GM19238 (cell line): ENCODE measurements at regions not wholly inside any gene's neighbourhood (a gene's known extent, or its start where the extent isn't known, plus 50 kb on each side); places are given as distances from the start of the nearest gene placed in this dataset.

ENCODE experiments used
- DNase-seq: peaks from one replicate; pipeline ENCODE4 v3.0.0; 2011; ENCODE audit warnings: low spot score; ENCODE audit not compliant: insufficient read length

GRCh38 chr1:221888801-221889200 lies 146.9 kb upstream of the DUSP10 start:
- no peak for DNase-seq

DNA sequence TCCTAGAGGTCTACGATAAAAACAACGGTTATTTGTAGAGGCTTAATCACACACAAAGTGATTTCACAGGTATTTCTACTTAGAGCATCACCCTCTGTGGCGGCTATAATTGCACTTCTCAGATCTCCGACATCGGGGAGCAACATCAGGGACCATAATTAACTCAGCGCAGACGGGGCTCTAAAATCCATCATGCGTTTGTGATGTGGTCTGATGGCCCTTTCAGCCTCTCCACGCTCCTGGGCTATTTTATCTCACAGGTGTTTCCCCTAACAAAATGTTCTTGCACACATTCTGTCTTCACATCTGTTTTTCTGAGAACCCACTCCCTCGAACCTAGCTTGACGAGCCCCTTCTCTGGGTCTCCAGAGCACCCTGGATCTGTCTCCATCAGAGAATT lies 146.3 kb upstream of the DUSP10 start:
- no peak for DNase-seq

GRCh38 chr1:221887758-221888157 lies 145.9 kb upstream of the DUSP10 start:
- no peak for DNase-seq

DNA sequence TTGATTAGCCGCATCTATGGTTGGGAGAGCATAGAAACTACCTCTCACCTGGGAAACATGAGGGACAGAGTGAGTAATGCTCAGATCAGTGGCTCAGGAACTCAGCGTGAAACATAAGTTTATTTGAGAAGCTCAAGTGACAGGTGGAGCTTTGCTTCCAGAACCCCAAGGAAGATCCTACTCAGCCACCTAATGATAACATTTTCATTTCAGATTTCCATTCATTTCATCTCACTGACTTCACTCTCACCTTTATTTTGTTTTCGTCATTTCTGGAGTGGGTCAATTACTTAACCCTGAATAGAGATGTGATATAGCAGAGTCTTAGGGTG lies 145.5 kb upstream of the DUSP10 start:
- DNase-seq, result no peak

GRCh38 chr1:221886743-221887414 lies 145.0 kb upstream of the DUSP10 start:
- no peak for DNase-seq

- DNase-seq, result no peak
Observed at GRCh38 chr1:221886311-221886710, 144.4 kb upstream of the DUSP10 start.

- no peak for DNase-seq
Observed at GRCh38 chr1:221884821-221885220, 142.9 kb upstream of the DUSP10 start.

- DNase-seq, result no peak
Observed at GRCh38 chr1:221881805-221882581, 140.1 kb upstream of the DUSP10 start.

- no peak for DNase-seq
Observed at GRCh38 chr1:221880182-221880581, 138.3 kb upstream of the DUSP10 start.

DNA sequence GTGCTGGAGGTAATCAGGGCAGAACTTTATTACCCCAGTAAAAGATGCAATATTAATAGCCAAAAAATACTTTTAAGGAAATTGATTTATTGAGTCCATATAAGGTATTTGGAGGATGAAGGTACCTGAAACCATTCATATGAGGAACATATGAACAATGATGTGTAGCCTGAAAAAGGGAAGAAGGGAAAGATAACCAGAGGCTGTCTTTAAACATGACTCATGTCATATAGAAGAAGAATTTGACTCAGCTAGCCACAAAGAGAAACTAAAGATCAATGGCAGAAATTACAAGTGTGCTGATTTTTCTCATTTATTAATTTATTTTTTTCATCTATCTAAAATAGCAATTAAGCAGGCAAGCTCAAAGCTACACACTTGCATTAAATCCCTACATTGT lies 136.2 kb upstream of the DUSP10 start:
- no peak for DNase-seq

DNA sequence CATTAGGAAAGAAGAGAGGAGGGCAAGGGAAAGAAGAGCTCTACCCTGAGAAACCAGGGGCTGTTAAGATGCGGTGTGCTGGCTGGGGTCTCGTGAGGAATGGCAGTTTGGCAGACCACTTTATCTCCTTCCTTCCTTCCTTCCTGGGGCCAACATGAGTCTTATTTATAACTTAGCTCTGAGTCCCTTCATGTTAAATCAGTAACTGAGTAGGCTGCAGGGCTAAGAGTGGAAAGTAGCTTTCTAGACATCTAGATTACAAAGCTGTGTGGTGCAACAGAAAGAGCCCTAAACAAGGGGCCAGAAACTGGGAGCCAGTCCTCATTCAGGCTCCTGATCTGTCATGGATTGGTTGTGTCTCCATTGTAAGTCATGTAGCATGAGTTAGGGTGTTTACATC lies 135.4 kb upstream of the DUSP10 start:
- DNase-seq, result no peak

DNA sequence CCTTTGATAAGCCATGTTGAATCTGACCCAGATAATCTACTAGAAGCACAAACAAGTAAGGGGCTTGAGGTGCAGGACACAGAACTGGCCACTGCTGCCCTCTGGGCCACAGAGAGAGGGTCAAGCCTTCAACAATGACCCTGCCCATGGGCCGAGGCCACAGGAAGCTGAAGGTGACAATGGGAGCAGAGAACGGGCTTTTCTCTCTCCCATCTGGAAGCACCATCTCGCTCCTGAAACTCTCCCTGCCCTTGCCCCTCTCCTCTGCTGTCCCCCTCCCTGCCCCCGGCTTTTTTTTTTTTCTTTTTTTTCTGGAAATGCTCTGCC lies 133.1 kb upstream of the DUSP10 start:
- DNase-seq, result no peak

DNA sequence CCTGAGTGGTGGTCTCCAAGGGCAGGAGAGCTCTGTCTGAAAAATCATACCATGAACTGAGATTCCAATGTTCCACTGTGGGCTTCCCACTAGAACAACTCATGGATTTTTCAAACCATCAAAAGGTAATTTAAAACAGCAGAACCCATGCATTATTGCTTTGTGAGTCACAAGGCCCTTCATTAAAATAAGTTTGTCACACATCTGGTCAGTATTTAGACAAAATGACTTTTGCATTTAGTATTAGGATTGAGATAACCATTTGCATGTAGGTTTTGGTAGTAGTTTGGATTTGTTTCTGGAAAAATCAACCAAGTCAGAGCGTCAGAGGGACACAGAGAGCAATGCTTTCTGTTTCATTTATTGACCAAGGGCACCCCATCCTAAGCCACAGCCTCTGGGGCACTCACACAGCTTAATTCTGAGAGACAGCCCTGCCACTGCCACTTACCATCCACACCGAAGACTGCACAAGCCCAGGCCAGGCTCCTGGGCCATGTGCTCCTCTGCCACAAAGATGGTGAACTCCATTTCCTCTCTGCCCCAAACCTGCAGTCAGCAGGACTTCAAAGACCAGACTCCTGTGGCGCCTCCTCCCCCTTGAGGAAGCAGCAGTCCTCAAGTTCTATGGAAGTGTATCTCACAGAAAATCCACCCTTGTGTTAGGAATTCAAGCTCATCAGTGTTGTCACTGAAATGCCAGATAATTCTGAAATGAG lies 132.6 kb upstream of the DUSP10 start:
- no peak for DNase-seq

GRCh38 chr1:221873673-221874072 lies 131.8 kb upstream of the DUSP10 start:
- DNase-seq, result no peak

DNA sequence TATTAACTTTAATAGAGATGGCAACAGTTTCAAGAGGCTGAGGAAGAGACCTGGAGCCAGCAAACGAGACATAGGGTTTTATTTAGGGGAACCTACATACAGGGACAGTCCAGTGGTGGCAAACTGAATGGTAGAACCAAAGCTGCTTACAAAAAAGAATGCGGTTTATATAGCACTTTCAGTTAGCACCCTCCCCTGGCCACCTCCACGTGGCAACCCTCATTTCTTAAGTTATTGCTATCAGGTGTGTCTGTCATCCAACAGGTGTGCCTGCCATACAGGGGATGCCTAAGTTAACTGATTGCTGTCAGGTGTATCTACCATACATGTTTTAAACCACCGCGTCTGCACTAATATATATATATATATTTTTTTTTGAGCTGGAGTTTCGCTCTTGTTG lies 129.2 kb upstream of the DUSP10 start:
- DNase-seq, result no peak

- no peak for DNase-seq
Observed at GRCh38 chr1:221869779-221870178, 127.9 kb upstream of the DUSP10 start.

GRCh38 chr1:221868593-221869303 lies 126.9 kb upstream of the DUSP10 start:
- no peak for DNase-seq

DNA sequence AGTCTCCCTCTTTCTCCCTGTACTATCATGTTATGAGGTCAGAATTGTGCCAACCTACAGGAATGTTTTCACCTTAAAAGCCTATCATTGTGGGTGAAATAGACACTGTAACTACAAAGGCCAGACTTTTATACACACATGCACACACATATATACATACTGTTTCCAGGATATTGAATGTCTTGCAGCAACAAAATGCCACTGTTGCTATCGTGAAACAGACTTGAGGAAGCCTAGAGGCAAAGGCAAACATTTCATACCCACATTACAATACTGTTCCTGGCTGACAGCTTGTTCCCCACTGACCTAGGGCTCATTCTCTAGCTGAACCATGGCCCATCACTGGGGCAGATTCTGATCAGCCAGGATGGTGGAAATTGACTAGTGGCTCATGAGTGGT lies 125.1 kb upstream of the DUSP10 start:
- DNase-seq, result no peak

DNA sequence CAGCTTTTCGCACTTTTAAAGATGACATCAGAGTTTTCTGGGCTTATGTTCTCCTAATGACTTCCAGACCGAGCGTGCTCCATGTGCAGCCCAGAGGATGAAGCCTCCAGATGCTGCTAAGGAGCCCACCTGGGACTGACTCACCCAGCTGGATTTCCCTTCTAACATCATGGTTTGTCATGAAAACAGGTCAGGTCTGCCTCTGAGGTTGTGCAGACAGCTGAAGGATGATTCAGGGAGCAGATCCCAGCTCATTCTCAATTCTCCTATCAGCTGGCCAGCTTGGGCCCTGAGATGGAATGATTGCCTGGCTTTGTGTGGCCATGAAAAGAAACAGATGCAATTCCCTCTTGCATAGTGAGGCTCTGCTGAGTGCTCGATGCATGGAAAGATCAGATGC lies 123.9 kb upstream of the DUSP10 start:
- DNase-seq, result no peak

GRCh38 chr1:221863635-221864034 lies 121.7 kb upstream of the DUSP10 start:
- no peak for DNase-seq

DNA sequence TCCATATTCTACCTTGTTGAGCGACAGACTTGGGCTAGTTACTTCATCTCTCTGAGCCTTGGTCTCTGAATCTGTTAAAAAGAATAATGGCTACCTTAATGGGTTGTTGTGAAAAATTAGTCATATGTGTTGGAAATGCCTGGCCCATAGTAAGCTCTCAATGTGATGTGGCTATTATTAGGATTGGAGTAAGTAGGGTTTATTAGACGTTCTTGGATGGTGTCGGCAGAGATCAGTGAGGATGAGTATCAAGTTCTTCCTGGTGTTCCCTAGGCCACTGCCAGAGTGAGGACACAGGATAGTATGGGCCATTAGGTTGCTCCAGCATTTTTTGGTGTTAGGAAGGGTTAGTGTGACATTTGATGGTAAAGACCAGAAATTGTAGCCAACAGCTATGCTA lies 121.1 kb upstream of the DUSP10 start:
- DNase-seq, result no peak
